Prostate gland (tissue), 2 donors: ENCODE measurements at regions not wholly inside any gene's neighbourhood (a gene's known extent, or its start where the extent isn't known, plus 50 kb on each side); places are given as distances from the start of the nearest gene placed in this dataset.
A peak's percentile ranks its signal among the peaks of the same experiment; 100 is the strongest.
"Not testable (repeated sequence)": the region's sequence is repeated elsewhere in the genome, so short reads cannot be mapped to it uniquely, and the experiment has no call there.

Experiments used
- DNase-seq: peaks from one replicate; pipeline ENCODE4 v3.0.0-alpha.2; 2019; ENCODE audit warnings: low spot score
- H3K27ac ChIP-seq, 2 donors: fragments of 200-600 bp; sonication (generic); 2 replicates each; pipeline ENCODE4 v1.5.1; 2017 to 2019
- H3K27me3 ChIP-seq: fragments of 200-600 bp; sonication (generic); replicated peaks from 2 replicates; pipeline ENCODE4 v1.5.1; 2019; ENCODE audit not compliant: insufficient read depth
- H3K36me3 ChIP-seq, 2 donors: fragments of 200-600 bp; sonication (generic); 1 replicate in 1 of 2; 2 replicates in 1 of 2; pipeline versions ENCODE4 v1.5.1 to v1.8.1; 2017 to 2019
- H3K4me1 ChIP-seq: fragments of 200-600 bp; sonication (generic); replicated peaks from 2 replicates; pipeline ENCODE4 v1.5.1; 2019
- H3K4me3 ChIP-seq, 2 donors: fragments of 200-600 bp; sonication (generic); 2 replicates each; pipeline ENCODE4 v1.5.1; 2017 to 2019
- H3K9me3 ChIP-seq: fragments of 200-600 bp; sonication (generic); 2 replicates; pipeline ENCODE4 v1.5.1; 2017
- POLR2A ChIP-seq: fragments of 450-650 bp; IDR thresholded peaks from one replicate; pipeline ENCODE4 v1.6.1; 2016; ENCODE audit warnings: antibody characterized with exemption, mild to moderate bottlenecking
- POLR2AphosphoS5 ChIP-seq: sonication (generic); formaldehyde crosslinking; IDR thresholded peaks from one replicate; pipeline ENCODE4 v1.6.1; 2017; ENCODE audit warnings: antibody characterized with exemption
- WGBS: methylation state at CpG from one replicate; pipeline ENCODE4 v1.1.5; 2018; 5-methylcytosine and 5-hydroxymethylcytosine counted together
- intact Hi-C: fragments of 100-400 bp; cut with DNase I; formaldehyde crosslinking; loops from one replicate; pipeline ENCODE4 v1.14.2; 2022
- TF ChIP-seq, protein P1 (sequence below), 4 experiments: fragments of 200-600 bp in 2 of 4; fragments of 450-650 bp in 2 of 4; sonication (generic) in 2 of 4; IDR thresholded peaks; 1 replicate in 3 of 4; 2 replicates in 1 of 4; pipeline ENCODE4 v1.5.1; 2016 to 2019; ENCODE audit warnings: antibody characterized with exemption in 4 of 4, mild to moderate bottlenecking in 2 of 4, moderate library complexity in 2 of 4

DNA sequence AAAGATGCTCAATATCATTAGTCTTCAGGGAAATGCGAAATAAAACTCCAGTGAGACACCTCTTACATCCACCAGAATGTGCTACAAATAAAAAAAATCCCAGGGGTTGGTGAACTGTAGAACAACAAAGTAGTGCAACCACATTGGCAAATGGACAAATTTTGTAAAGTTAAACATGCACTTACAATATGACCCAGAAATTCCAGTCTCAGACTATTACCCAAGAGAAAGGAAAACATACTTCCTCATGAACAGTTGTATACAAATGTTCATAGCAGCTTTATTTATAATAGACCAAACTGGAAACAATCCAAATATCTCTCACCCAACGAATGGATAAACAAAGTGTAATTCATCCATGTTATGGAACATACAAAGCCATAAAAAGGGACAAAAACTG is 239.5 kb downstream of the ABCC12 start:
- H3K9me3 ChIP-seq: no peaks in the 10 kb centered on the region
- intact Hi-C loops: no loop called here
- TF ChIP-seq, protein P1, sequence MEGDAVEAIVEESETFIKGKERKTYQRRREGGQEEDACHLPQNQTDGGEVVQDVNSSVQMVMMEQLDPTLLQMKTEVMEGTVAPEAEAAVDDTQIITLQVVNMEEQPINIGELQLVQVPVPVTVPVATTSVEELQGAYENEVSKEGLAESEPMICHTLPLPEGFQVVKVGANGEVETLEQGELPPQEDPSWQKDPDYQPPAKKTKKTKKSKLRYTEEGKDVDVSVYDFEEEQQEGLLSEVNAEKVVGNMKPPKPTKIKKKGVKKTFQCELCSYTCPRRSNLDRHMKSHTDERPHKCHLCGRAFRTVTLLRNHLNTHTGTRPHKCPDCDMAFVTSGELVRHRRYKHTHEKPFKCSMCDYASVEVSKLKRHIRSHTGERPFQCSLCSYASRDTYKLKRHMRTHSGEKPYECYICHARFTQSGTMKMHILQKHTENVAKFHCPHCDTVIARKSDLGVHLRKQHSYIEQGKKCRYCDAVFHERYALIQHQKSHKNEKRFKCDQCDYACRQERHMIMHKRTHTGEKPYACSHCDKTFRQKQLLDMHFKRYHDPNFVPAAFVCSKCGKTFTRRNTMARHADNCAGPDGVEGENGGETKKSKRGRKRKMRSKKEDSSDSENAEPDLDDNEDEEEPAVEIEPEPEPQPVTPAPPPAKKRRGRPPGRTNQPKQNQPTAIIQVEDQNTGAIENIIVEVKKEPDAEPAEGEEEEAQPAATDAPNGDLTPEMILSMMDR (IDR thresholded peaks at IDR 0.05): no peak
- TF ChIP-seq POLR2AphosphoS5 (no peak), POLR2A (no peak)
- no peaks in the 10 kb centered on the region for H3K36me3 ChIP-seq
- no peak overlapping the region for H3K27ac ChIP-seq
- H3K4me3 ChIP-seq: no peak overlapping the region
- 60% methylated on average over 2 of the region's 2 CpGs for WGBS
- no peaks in the 10 kb centered on the region for H3K27me3 ChIP-seq
- no peak for DNase-seq
- H3K4me1 ChIP-seq: no peaks in the 10 kb centered on the region

DNA sequence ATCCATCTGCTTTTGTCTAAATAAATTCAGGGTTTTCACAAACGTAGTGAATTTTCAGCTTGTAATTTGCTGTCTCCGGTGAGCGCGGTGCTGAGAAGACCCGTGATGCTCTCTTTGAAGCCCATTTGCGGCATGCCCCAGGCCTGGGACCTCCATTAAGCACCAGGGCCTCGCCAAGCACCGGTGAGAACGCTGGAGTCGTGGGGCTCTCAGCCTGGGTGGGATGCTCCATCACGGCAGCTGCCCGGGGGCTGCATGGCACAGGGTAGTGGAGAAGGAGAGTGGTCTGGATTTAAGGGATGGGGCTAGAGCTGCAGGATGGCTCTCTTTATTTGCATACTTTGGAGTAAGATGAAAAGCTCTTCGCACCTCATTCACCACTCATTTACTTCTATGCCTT is 248.7 kb downstream of the ABCC12 start:
- Histone ChIP-seq H3K9me3 (no peaks in the 10 kb centered on the region), H3K4me1 (no peaks in the 10 kb centered on the region), H3K27ac (no peak overlapping the region), H3K27me3 (no peaks in the 10 kb centered on the region), H3K36me3 (no peaks in the 10 kb centered on the region), H3K4me3 (no peak overlapping the region)
- DNase-seq: no peak
- TF ChIP-seq, protein P1 (IDR thresholded peaks at IDR 0.05): no peak
- TF ChIP-seq POLR2AphosphoS5: no peak
- no peak for TF ChIP-seq POLR2A
- intact Hi-C loops: no loop called here
- 84% methylated on average over 13 of the region's 13 CpGs for WGBS

DNA sequence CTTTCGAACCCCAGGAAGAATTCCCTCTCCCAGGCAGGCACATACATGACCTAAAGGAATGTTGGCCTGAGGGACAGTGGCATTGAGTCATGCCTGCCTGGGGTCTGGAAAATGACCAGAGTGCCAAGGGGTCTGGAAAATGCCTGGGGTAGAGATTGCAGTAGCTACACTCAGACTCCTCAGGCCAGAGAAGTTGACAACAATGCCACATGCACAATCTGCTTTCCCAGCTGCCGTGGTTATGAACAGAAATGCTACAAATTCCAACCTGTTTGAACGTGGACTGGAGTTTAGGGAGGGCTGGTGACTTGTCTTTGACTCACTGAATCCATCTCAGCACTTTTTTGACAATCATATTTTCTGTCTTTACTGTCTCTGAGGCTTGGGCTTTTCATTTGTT is 250.0 kb downstream of the ABCC12 start:
- H3K36me3 ChIP-seq: no peaks in the 10 kb centered on the region
- no peaks in the 10 kb centered on the region for H3K4me1 ChIP-seq
- TF ChIP-seq POLR2AphosphoS5: no peak
- TF ChIP-seq, protein P1 (IDR thresholded peaks at IDR 0.05): no peak
- no peak for TF ChIP-seq POLR2A
- H3K27ac ChIP-seq: no peak overlapping the region
- 45% methylated on average over 3 of the region's 3 CpGs for WGBS
- H3K27me3 ChIP-seq: no peaks in the 10 kb centered on the region
- intact Hi-C loops: no loop called here
- DNase-seq: no peak
- H3K4me3 ChIP-seq: no peak overlapping the region
- H3K9me3 ChIP-seq: no peaks in the 10 kb centered on the region

DNA sequence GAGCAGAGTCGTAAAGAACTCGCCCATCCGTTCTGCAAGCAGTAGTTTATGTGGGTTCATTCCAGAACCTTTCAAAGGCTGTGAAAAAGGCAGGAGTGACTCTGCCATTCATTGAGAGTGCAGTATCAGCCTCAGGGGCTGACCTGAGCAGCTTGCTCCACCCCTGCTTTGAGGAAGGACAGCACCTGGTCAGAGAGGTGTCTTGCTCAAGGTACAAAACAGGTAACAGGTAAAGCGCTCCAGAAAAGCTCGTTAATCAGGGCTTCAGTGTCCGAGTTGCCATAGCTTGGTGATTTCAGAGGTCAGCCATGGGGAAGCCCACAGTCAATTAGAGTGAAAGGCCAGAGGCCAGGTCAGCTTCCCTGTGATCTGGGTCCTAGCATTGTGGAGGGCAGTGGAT is 251.1 kb downstream of the ABCC12 start:
- Histone ChIP-seq H3K27ac (no peak overlapping the region), H3K9me3 (no peaks in the 10 kb centered on the region), H3K4me1 (no peaks in the 10 kb centered on the region), H3K27me3 (no peaks in the 10 kb centered on the region), H3K36me3 (no peaks in the 10 kb centered on the region), H3K4me3 (no peak overlapping the region)
- 41% methylated on average over 6 of the region's 6 CpGs for WGBS
- intact Hi-C loops: no loop called here
- TF ChIP-seq POLR2AphosphoS5: no peak
- TF ChIP-seq POLR2A: no peak
- TF ChIP-seq, protein P1 (IDR thresholded peaks at IDR 0.05): no peak
- no peak for DNase-seq

DNA sequence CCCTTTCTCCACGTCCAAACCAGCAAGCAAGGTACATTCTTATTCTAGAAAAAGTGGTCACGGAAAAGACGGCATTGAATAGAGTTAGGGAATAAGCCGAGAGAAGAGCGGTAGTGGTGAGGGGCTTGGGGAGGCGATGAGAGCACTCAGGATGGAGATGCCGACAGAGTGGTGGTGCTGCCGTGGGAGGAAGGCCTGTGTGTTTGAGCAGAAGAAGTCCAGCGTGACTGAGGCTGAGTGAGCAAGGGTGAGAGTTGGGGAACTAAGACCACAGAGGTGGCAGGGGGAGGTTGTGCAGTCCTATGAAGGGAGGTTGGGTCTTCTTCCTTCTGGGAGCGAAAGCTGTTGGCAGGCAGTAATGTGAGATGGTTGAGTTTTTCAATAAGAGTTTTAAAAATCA is 252.3 kb downstream of the ABCC12 start:
- TF ChIP-seq, protein P1 (IDR thresholded peaks at IDR 0.05): no peak
- no peak for TF ChIP-seq POLR2AphosphoS5
- no peak for TF ChIP-seq POLR2A
- DNase-seq: no peak
- Histone ChIP-seq H3K27me3 (no peaks in the 10 kb centered on the region), H3K4me3 (no peak overlapping the region), H3K4me1 (no peaks in the 10 kb centered on the region), H3K9me3 (no peaks in the 10 kb centered on the region), H3K36me3 (no peaks in the 10 kb centered on the region), H3K27ac (no peak overlapping the region)
- 86% methylated on average over 10 of the region's 10 CpGs for WGBS
- intact Hi-C loops: no loop called here

DNA sequence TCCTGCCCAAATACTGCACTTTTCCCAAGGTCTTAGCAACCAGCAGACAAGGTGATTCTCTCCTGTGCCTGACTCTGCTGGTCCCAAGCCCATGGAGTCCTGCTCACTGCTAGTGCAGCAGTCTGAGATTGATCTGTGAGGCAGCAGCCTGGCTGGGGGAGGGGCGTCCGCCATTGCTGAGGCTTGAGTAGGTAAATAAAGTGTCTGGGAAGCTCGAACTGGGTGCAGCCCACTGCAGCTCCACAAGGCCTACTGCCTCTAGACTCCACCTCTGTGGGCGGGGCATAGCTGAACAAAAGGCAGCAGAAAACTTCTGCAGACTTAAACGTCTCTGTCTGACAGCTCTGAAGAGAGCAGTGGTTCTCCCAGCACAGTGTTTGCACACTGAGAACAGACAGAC is 258.7 kb downstream of the ABCC12 start:
- H3K27me3 ChIP-seq, H3K36me3 ChIP-seq, H3K9me3 ChIP-seq, intact Hi-C loops, H3K4me3 ChIP-seq, H3K4me1 ChIP-seq: not testable (repeated sequence)
- DNase-seq: peak; percentile 33
- peak overlapping the region in 1 of 2 donors; percentile 60 for H3K27ac ChIP-seq
- 54% methylated on average over 5 of the region's 5 CpGs for WGBS
